ENCODE measurements at regions not wholly inside any gene's neighbourhood (a gene's known extent, or its start where the extent isn't known, plus 50 kb on each side); places are given as distances from the start of the nearest gene placed in this dataset.
"Not testable (repeated sequence)": the region's sequence is repeated elsewhere in the genome, so short reads cannot be mapped to it uniquely, and the experiment has no call there.

DNA sequence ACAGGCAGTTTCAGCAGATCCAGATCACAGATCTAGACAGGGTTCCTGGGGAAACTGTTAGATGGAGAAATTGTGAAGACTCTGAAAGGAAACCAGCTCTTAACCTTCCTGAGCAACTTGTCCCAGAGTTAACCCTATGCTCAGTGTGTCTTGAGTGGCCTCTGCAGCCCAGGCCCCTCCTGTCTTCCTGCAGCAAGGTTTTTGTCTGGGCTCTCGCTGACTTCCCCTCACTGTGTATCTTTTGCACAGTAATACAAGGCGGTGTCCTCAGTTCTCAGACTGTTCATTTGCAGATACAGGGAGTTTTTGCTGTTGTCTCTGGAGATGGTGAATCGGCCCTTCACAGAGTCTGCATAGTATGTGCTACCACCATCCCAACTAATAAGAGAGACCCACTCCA lies 943.6 kb downstream of the TMEM121 start:
- not testable (repeated sequence) for H3K4me1 ChIP-seq (ENCODE audit: control insufficient read depth in 1 of 2, insufficient read depth in 2 of 2, low read length in 2 of 2); H3K27me3 ChIP-seq (ENCODE audit: low read depth, low read length); H3K27ac ChIP-seq (ENCODE audit: low read length); H3K9me3 ChIP-seq (ENCODE audit: control insufficient read depth in 1 of 2, low read length in 2 of 2); H3K4me3 ChIP-seq (ENCODE audit: low read depth in 1 of 2, low read length in 2 of 2); H3K36me3 ChIP-seq (ENCODE audit: control insufficient read depth in 1 of 2, insufficient read depth in 2 of 2, low read length in 2 of 2)

DNA sequence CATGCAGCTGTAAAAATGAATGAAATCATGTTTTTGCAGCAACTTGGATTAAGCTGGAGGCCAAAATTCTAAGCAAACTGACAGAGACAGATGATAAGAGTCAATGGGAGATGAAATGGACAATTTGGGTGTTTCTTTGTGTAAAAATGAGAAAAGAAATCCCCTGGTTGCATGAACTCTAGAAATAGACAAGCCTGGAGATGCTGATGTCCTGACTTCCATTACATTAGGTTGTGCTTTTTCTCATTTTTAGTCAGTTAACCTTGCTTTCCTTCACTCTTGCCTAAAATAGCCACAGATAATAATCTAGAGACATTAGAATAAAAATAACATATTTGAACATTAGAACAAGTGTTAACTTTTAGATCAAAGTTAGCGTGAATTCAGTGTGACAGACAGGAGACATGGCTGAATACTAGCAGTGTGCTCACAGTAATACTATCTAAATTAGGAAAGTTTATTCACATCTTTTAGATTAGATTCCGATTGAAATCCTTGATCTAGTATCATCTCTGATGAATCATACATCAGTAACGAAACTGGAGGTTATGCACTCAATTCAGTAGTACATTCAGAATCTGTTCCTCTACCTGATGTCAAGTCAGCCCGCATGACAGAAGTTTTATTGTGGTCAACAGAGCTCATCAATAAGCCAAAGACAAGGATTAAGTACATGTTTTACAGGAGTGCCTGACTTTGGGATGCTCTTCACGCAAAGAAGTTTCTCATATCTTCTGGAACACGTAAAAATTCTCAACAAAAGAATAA lies 948.1 kb downstream of the TMEM121 start:
- not testable (repeated sequence) for H3K4me3 ChIP-seq (ENCODE audit: low read depth in 1 of 2, low read length in 2 of 2); H3K4me1 ChIP-seq (ENCODE audit: control insufficient read depth in 1 of 2, insufficient read depth in 2 of 2, low read length in 2 of 2); H3K9me3 ChIP-seq (ENCODE audit: control insufficient read depth in 1 of 2, low read length in 2 of 2); H3K36me3 ChIP-seq (ENCODE audit: control insufficient read depth in 1 of 2, insufficient read depth in 2 of 2, low read length in 2 of 2); H3K27me3 ChIP-seq (ENCODE audit: low read depth, low read length); H3K27ac ChIP-seq (ENCODE audit: low read length)

GRCh38 chr14:106475214-106475613 lies 948.8 kb downstream of the TMEM121 start:
- H3K27me3 ChIP-seq (ENCODE audit: low read depth, low read length); H3K27ac ChIP-seq (ENCODE audit: low read length); H3K36me3 ChIP-seq (ENCODE audit: control insufficient read depth in 1 of 2, insufficient read depth in 2 of 2, low read length in 2 of 2); H3K9me3 ChIP-seq (ENCODE audit: control insufficient read depth in 1 of 2, low read length in 2 of 2); H3K4me3 ChIP-seq (ENCODE audit: low read depth in 1 of 2, low read length in 2 of 2); H3K4me1 ChIP-seq (ENCODE audit: control insufficient read depth in 1 of 2, insufficient read depth in 2 of 2, low read length in 2 of 2): not testable (repeated sequence)

GRCh38 chr14:106477600-106477999 lies 951.2 kb downstream of the TMEM121 start:
- not testable (repeated sequence) for H3K4me1 ChIP-seq (ENCODE audit: control insufficient read depth in 1 of 2, insufficient read depth in 2 of 2, low read length in 2 of 2); H3K27me3 ChIP-seq (ENCODE audit: low read depth, low read length); H3K36me3 ChIP-seq (ENCODE audit: control insufficient read depth in 1 of 2, insufficient read depth in 2 of 2, low read length in 2 of 2); H3K4me3 ChIP-seq (ENCODE audit: low read depth in 1 of 2, low read length in 2 of 2); H3K9me3 ChIP-seq (ENCODE audit: control insufficient read depth in 1 of 2, low read length in 2 of 2); H3K27ac ChIP-seq (ENCODE audit: low read length)

GRCh38 chr14:106480287-106480686 lies 953.9 kb downstream of the TMEM121 start:
- H3K36me3 ChIP-seq (ENCODE audit: control insufficient read depth in 1 of 2, insufficient read depth in 2 of 2, low read length in 2 of 2); H3K9me3 ChIP-seq (ENCODE audit: control insufficient read depth in 1 of 2, low read length in 2 of 2); H3K4me1 ChIP-seq (ENCODE audit: control insufficient read depth in 1 of 2, insufficient read depth in 2 of 2, low read length in 2 of 2); H3K27ac ChIP-seq (ENCODE audit: low read length); H3K4me3 ChIP-seq (ENCODE audit: low read depth in 1 of 2, low read length in 2 of 2); H3K27me3 ChIP-seq (ENCODE audit: low read depth, low read length): not testable (repeated sequence)

DNA sequence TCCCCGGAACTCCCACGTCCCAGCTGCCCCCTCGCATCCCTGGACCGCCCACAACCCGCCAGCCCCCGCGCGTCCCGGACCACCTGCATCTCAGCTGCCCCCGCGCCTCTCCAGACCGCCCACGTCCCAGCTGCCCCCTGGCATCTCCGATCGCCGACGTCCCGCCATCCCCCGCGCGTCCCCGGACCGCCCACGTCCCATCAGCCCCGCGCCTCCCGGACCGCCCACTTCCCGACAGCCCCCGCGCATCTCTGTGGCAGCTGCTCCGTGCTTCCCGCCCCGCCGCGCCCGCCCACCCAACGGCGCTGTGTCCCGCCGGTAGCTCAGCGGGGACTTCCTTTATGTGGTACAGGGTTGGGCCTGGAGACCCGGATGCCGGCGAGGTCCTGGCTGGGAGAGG lies 955.8 kb downstream of the TMEM121 start:
- H3K9me3 ChIP-seq (ENCODE audit: control insufficient read depth in 1 of 2, low read length in 2 of 2); H3K4me1 ChIP-seq (ENCODE audit: control insufficient read depth in 1 of 2, insufficient read depth in 2 of 2, low read length in 2 of 2); H3K27me3 ChIP-seq (ENCODE audit: low read depth, low read length); H3K36me3 ChIP-seq (ENCODE audit: control insufficient read depth in 1 of 2, insufficient read depth in 2 of 2, low read length in 2 of 2); H3K27ac ChIP-seq (ENCODE audit: low read length); H3K4me3 ChIP-seq (ENCODE audit: low read depth in 1 of 2, low read length in 2 of 2): not testable (repeated sequence)

DNA sequence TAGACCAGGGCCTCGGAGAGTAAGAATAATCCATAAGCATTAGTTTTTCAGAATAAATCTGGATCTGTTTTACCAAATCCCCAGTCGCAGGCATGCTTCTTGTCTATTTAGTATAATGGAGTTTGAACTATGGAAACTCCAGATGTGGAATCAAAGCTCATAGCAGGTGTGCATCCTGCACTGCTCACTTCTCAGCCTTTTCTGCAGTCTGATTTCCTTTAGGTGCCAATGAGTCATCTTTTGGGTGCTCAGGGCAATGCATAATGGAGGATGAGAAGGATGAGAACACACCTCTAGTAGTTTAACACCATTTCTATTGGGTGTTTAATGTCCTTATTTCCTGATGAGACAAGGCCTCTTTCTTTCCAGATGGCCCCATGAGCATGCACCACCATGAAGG lies 961.2 kb downstream of the TMEM121 start:
- Histone ChIP-seq H3K9me3 (ENCODE audit: control insufficient read depth in 1 of 2, low read length in 2 of 2) (no peaks in the 10 kb centered on the region), H3K27ac (ENCODE audit: low read length) (no peak overlapping the region), H3K27me3 (ENCODE audit: low read depth, low read length) (no peaks in the 10 kb centered on the region), H3K4me1 (ENCODE audit: control insufficient read depth in 1 of 2, insufficient read depth in 2 of 2, low read length in 2 of 2) (no peaks in the 10 kb centered on the region), H3K36me3 (ENCODE audit: control insufficient read depth in 1 of 2, insufficient read depth in 2 of 2, low read length in 2 of 2) (no peaks in the 10 kb centered on the region), H3K4me3 (ENCODE audit: low read depth in 1 of 2, low read length in 2 of 2) (no peak overlapping the region)

GRCh38 chr14:106488291-106488690 lies 961.9 kb downstream of the TMEM121 start:
- no peaks in the 10 kb centered on the region for H3K9me3 ChIP-seq (ENCODE audit: control insufficient read depth in 1 of 2, low read length in 2 of 2)
- no peaks in the 10 kb centered on the region for H3K36me3 ChIP-seq (ENCODE audit: control insufficient read depth in 1 of 2, insufficient read depth in 2 of 2, low read length in 2 of 2)
- no peak overlapping the region for H3K4me3 ChIP-seq (ENCODE audit: low read depth in 1 of 2, low read length in 2 of 2)
- H3K27me3 ChIP-seq (ENCODE audit: low read depth, low read length) = no peaks in the 10 kb centered on the region
- no peak overlapping the region for H3K27ac ChIP-seq (ENCODE audit: low read length)
- H3K4me1 ChIP-seq (ENCODE audit: control insufficient read depth in 1 of 2, insufficient read depth in 2 of 2, low read length in 2 of 2) = no peaks in the 10 kb centered on the region

DNA sequence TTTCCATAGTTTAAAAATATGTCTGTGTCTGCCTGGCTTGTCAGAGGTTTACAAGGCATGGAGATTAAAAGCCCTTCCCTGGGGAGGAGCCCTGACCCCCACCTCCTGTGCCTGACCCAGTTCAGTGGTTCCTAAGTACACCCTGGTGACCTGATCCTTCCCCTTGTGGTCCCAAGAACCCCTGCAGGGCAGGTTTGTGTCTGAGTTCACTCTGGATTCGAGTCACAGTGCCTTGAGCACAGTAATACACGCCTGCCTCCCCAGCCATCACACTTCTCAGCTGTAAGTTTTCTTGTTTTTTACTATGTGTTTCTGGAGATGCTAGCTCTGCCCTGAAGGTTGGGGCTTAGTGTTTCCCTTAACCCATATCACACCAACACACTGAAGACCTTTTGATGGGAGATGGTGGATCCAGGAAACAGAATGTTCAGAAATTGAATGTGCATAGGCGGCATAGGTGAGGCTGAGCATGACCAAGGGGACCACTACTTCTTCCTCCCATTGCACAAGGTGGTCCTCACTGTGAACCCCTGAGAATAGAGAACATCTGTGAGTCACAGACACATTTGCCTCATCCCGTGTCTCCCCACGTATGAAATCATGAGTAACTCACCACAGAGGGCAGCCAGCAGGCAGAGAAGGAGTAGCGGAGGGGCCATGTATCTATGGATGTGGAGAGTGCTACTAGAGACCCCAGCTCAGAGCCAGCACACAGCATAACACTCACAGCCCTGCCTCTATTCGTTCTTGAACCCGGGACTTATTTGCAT lies 962.9 kb downstream of the TMEM121 start:
- H3K9me3 ChIP-seq (ENCODE audit: control insufficient read depth in 1 of 2, low read length in 2 of 2) = no peaks in the 10 kb centered on the region
- H3K27ac ChIP-seq (ENCODE audit: low read length) = no peak overlapping the region
- H3K27me3 ChIP-seq (ENCODE audit: low read depth, low read length) = no peaks in the 10 kb centered on the region
- no peaks in the 10 kb centered on the region for H3K4me1 ChIP-seq (ENCODE audit: control insufficient read depth in 1 of 2, insufficient read depth in 2 of 2, low read length in 2 of 2)
- H3K36me3 ChIP-seq (ENCODE audit: control insufficient read depth in 1 of 2, insufficient read depth in 2 of 2, low read length in 2 of 2) = no peaks in the 10 kb centered on the region
- H3K4me3 ChIP-seq (ENCODE audit: low read depth in 1 of 2, low read length in 2 of 2) = no peak overlapping the region

DNA sequence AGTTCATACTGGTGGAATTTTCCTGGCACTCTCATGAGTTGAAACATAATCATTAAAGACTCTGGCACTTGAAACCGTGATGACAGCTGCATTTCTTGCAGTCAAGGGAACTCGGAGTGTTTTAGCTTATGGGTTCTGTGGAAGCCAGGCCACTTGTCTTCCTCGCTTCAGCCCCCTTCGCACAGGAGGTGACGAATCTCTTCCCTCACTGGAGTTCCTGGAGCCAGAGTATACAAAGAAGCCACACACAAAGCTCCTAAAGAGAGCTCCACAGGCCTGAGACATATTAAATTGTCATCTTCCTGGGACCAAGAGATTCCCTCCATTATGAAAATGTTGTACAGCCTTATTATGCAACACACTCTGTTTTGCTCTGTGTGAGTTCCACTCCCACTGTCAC lies 964.1 kb downstream of the TMEM121 start:
- H3K27ac ChIP-seq (ENCODE audit: low read length) = no peak overlapping the region
- no peak overlapping the region for H3K4me3 ChIP-seq (ENCODE audit: low read depth in 1 of 2, low read length in 2 of 2)
- no peaks in the 10 kb centered on the region for H3K36me3 ChIP-seq (ENCODE audit: control insufficient read depth in 1 of 2, insufficient read depth in 2 of 2, low read length in 2 of 2)
- no peaks in the 10 kb centered on the region for H3K4me1 ChIP-seq (ENCODE audit: control insufficient read depth in 1 of 2, insufficient read depth in 2 of 2, low read length in 2 of 2)
- no peaks in the 10 kb centered on the region for H3K9me3 ChIP-seq (ENCODE audit: control insufficient read depth in 1 of 2, low read length in 2 of 2)
- H3K27me3 ChIP-seq (ENCODE audit: low read depth, low read length) = no peaks in the 10 kb centered on the region

DNA sequence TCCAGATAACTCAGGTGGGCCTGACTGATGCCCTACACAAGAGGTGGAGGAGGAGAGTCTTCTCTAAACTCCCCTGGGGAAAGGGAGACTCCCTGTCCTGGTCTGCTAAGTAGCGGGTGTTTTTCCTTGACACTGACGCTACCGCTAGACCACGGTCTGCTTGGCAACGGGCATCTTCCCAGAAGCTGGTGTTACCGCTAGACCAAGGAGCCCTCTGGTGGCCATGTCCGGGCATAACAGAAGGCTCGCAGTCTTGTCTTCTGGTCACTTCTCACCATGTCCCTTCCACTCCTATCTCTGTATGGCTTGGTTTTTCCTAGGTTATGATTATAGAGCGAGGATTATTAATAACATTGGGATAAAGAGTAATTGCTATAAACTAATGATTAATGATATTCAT lies 965.5 kb downstream of the TMEM121 start:
- Histone ChIP-seq H3K27me3 (ENCODE audit: low read depth, low read length) (no peaks in the 10 kb centered on the region), H3K4me1 (ENCODE audit: control insufficient read depth in 1 of 2, insufficient read depth in 2 of 2, low read length in 2 of 2) (no peaks in the 10 kb centered on the region), H3K9me3 (ENCODE audit: control insufficient read depth in 1 of 2, low read length in 2 of 2) (no peaks in the 10 kb centered on the region), H3K4me3 (ENCODE audit: low read depth in 1 of 2, low read length in 2 of 2) (no peak overlapping the region), H3K36me3 (ENCODE audit: control insufficient read depth in 1 of 2, insufficient read depth in 2 of 2, low read length in 2 of 2) (no peaks in the 10 kb centered on the region), H3K27ac (ENCODE audit: low read length) (no peak overlapping the region)

Measured in muscle layer of duodenum (tissue), 2 donors.